ENCODE measurements at regions not wholly inside any gene's neighbourhood (a gene's known extent, or its start where the extent isn't known, plus 50 kb on each side); places are given as distances from the start of the nearest gene placed in this dataset.
"Not testable (repeated sequence)": the region's sequence is repeated elsewhere in the genome, so short reads cannot be mapped to it uniquely, and the experiment has no call there.

GRCh38 chr12:74293689-74294131 is 243.9 kb upstream of the ATXN7L3B start:
- DNase-seq, result no peak

GRCh38 chr12:74317078-74317601 is 220.5 kb upstream of the ATXN7L3B start:
- no peak for DNase-seq

- no peak for DNase-seq
Observed at GRCh38 chr12:74317741-74318140, 219.9 kb upstream of the ATXN7L3B start.

GRCh38 chr12:74319886-74320285 is 217.7 kb upstream of the ATXN7L3B start:
- DNase-seq, result no peak

GRCh38 chr12:74321381-74321780 is 216.3 kb upstream of the ATXN7L3B start:
- no peak for DNase-seq

- no peak for DNase-seq
Observed at GRCh38 chr12:74322792-74323191, 214.8 kb upstream of the ATXN7L3B start.

- no peak for DNase-seq
Observed at GRCh38 chr12:74328623-74329022, 209.0 kb upstream of the ATXN7L3B start.

GRCh38 chr12:74334780-74335179 is 202.9 kb upstream of the ATXN7L3B start:
- no peak for DNase-seq

GRCh38 chr12:74337951-74338350 is 199.7 kb upstream of the ATXN7L3B start:
- DNase-seq, result peak; percentile 42

GRCh38 chr12:74339211-74339610 is 198.4 kb upstream of the ATXN7L3B start:
- DNase-seq, result no peak

GRCh38 chr12:74349925-74350324 is 187.7 kb upstream of the ATXN7L3B start:
- peak; percentile 44 for DNase-seq

- peak; percentile 24 for DNase-seq
Observed at GRCh38 chr12:74365178-74365964, 172.3 kb upstream of the ATXN7L3B start.

GRCh38 chr12:74370608-74371216 is 166.9 kb upstream of the ATXN7L3B start:
- no peak for DNase-seq

- DNase-seq, result no peak
Observed at GRCh38 chr12:74379114-74379513, 158.5 kb upstream of the ATXN7L3B start.

- no peak for DNase-seq
Observed at GRCh38 chr12:74381958-74382357, 155.7 kb upstream of the ATXN7L3B start.

GRCh38 chr12:74382983-74383382 is 154.7 kb upstream of the ATXN7L3B start:
- no peak for DNase-seq

GRCh38 chr12:74391283-74391682 is 146.4 kb upstream of the ATXN7L3B start:
- DNase-seq, result no peak

- DNase-seq, result no peak
Observed at GRCh38 chr12:74393272-74393671, 144.4 kb upstream of the ATXN7L3B start.

GRCh38 chr12:74394647-74395046 is 143.0 kb upstream of the ATXN7L3B start:
- DNase-seq, result no peak

- DNase-seq, result no peak
Observed at GRCh38 chr12:74401035-74401434, 136.6 kb upstream of the ATXN7L3B start.

- no peak for DNase-seq
Observed at GRCh38 chr12:74401966-74402365, 135.7 kb upstream of the ATXN7L3B start.

GRCh38 chr12:74403221-74403470 is 134.5 kb upstream of the ATXN7L3B start:
- DNase-seq, result not testable (repeated sequence)

- no peak for DNase-seq
Observed at GRCh38 chr12:74408601-74409166, 129.0 kb upstream of the ATXN7L3B start.

GRCh38 chr12:74412606-74413230 is 124.9 kb upstream of the ATXN7L3B start:
- DNase-seq, result peak; percentile 6
